ENCODE measurements at regions not wholly inside any gene's neighbourhood (a gene's known extent, or its start where the extent isn't known, plus 50 kb on each side); places are given as distances from the start of the nearest gene placed in this dataset.

DNA sequence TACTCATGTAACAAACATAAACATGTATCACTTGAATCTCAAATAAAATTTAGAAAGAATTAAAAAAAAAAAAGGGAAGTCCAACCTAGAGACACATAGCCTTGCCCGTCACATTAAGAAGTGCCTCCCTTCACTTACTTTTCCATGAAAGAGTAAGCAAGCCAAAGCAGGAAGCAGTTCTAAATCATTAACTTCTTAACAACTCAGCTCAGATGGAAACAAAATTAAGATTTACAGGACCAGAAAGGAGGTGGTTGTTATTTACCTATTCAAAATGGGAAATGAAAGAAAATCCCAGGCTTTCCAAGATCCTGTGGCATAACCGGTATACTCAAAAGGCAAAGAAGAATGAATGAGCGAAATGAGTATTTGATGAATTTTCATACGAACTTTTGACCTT, 258.6 kb upstream of the DCN start:
- TF ChIP-seq GATA2 (IDR thresholded peaks at IDR 0.05; ENCODE audit: low read depth, low read length) (no peak), GATA3 (IDR thresholded peaks at IDR 0.05; ENCODE audit: low read depth, low read length) (no peak)
